SKM-1 treated with dmso at 0.1 percent for 144 hours (cell line): ENCODE measurements at regions not wholly inside any gene's neighbourhood (a gene's known extent, or its start where the extent isn't known, plus 50 kb on each side); places are given as distances from the start of the nearest gene placed in this dataset.
"Not testable (repeated sequence)": the region's sequence is repeated elsewhere in the genome, so short reads cannot be mapped to it uniquely, and the experiment has no call there.

Experiments
- DNase-seq: peaks from one replicate; lab custom pipeline; 2025; ENCODE audit not compliant: unreplicated experiment; lab: John Stamatoyannopoulos, UW

DNA sequence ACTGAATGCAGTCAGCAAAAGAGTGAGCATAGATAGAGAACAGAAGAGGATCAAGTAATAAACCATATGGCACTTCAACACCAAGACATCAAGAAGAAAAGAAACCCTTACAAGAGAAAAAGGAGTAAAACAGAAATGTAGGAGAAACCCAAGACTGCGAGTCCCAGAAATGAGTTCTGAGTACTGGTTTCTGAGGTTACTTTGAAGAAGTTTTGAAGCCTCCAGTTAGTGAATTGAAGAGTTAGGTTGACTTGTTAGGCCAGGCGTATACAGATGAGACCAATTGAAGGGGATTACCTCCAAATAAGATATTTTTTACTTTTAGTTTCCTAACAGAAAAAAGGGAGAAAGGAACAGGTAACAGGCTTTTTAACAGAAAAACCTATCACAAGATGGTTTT, 162.2 kb upstream of the SSTR1 start:
- no peak for DNase-seq

DNA sequence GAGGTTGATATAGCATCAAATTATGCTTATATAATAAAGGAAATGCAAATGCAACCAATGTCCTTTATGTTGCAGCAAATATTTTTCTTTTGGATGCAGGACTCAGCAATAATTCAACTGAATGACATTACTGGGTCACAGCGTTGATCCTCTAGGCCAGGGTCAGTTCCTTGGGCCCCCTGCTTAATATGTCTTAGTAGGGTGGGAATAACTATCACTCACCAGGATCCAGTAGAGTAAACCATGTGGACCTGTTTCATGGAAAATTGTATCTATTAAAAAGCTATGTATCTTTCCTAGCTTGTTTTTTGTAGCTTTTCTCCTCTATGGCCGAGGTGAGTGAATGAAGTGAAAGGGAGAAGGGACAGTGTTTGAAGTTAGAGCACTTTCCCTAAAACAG, 161.5 kb upstream of the SSTR1 start:
- no peak for DNase-seq

- DNase-seq, result no peak
These were observed 160.4 kb upstream of the SSTR1 start for GRCh38 chr14:38047195-38047902.

- DNase-seq, result no peak
These were observed 154.0 kb upstream of the SSTR1 start for GRCh38 chr14:38053666-38054065.

GRCh38 chr14:38056270-38056669, 151.4 kb upstream of the SSTR1 start:
- no peak for DNase-seq

DNA sequence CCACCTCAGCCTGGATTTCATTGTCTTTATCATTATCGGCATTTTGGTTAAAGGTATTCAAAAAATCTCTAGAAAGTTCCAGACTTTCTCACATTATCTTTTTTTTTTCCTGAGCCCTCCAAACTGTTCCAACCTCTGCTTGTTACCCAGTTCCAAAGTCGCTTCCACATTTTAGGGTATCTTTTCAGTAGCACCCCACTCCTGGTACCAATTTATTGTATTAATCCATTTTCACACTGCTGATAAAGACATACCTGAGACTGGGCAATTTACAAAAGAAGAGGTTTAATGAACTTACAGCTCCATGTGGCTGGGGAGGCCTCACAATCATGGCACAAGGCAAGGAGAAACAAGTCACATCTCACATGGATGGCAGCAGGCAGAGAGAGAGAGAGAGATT, 145.5 kb upstream of the SSTR1 start:
- not testable (repeated sequence) for DNase-seq

DNA sequence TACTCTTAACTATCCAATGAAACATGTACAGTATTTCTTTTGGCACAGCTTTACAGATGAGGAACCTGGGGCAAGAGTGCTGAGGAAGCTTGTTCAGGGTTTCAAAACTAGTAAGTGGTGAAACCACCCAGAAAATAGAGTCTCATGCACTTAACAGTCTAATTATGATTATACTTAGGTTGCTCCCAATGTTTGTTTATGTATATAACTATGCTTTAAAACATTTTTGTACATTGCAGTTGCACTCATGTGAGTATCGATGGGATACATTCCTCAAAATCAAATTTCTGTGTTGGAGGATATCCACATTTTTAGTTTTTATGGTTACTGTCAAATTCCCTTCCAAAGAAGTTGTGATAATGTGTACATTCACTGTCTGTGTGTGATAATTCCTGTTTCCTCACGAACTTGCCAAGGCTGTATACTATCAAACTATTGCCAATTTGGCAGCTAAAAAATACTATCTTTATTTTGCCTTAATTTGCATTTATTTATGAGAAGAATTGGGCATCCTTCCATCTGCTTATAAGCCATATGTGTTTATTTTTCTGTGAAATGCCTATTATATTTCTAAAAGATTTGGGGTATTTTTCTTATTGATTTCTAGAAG, 143.9 kb upstream of the SSTR1 start:
- no peak for DNase-seq

- no peak for DNase-seq
These were observed 142.5 kb upstream of the SSTR1 start for GRCh38 chr14:38065106-38065762.

- DNase-seq, result no peak
These were observed 137.6 kb upstream of the SSTR1 start for GRCh38 chr14:38070061-38070588.

DNA sequence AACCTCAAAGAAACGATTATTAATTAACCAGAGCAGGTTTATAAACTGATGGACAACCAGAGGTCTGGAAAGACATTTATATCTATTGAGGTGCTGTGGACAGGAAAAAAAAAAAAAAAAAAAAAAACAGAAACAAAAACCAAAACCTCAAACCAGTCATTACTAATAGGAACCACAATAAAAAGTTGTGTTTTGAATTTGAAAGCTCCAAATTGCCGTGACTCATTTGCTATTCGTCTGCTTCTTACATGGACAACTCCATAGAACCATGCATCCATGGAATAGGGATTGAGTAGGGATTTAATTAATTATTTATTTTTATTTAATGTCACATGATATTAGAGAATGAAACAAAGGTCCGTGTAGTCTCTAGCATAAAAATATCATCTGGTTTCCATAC, 134.1 kb upstream of the SSTR1 start:
- DNase-seq, result no peak

DNA sequence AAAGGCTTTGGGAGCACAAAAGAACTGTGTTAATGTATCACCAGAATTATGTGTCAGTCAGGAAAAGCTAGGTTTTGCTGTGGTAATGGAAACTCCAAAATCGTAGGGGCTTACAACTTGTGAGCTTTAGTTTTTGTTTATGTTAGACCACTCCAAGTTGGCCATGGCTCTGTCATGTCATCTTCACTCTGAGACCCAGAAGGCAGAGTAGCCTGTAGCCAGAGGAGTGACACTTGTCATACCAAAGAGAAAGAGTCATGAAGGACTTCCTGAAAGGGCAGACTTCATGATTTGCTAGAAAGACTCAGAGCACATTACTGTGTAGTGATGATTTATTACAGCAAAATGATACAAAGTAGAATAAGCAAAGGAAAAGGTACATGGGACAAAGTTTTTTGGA, 133.6 kb upstream of the SSTR1 start:
- no peak for DNase-seq

GRCh38 chr14:38074754-38075153, 132.9 kb upstream of the SSTR1 start:
- no peak for DNase-seq

DNA sequence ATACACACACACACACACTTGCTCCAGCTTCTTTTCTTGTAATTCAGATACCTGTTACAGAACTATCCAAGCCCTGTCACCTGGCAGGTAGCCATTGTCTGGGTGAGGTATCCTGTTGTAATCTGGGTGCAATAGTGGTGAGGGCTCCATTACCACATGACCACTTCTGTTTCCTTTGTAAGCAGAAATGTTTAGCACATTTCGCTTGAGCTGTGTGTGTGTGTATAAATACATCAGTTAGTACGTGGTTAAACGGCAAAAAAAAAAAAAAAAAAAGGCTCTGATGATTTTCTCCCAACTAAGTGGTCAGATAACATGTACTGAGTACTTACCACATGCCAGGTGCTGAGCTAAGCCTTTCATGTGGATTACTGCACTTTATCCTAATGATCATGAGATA, 129.3 kb upstream of the SSTR1 start:
- DNase-seq, result no peak

DNA sequence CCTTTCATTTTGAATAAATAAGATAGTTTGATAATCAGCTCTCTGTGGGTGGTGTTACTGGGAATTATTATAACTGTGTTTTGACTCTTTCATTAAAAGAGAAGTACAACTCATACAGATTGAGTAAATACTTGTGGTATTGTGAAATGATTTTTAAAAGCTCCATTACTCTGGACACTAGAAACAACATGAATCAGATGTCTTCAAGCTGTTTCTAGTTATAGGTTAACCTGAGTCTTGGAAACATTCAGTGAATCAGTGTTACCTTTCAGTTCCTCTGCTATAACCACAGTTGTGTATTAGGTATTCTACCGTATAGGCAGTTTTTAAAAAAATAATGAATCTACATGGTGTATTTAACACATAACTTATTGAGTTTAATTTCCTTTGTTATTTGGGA, 128.4 kb upstream of the SSTR1 start:
- no peak for DNase-seq

DNA sequence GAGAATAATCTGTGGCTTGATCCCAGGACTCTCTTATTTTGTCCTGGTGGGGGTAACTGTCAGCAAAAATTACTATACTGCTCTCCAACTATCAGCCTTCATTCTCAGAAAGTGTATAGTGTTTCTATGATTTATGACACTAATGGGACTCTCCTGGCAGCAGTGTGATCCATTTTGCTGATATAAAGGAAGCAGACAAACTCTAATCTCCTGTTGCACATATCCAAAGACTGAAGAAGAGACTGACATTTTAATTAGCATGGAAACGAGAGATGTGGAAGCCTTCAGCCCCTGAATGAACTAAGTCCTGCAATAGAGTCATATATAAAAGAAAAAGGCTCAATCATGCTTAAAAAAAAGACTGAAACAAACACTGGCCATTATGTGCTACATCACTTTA, 127.8 kb upstream of the SSTR1 start:
- no peak for DNase-seq

DNA sequence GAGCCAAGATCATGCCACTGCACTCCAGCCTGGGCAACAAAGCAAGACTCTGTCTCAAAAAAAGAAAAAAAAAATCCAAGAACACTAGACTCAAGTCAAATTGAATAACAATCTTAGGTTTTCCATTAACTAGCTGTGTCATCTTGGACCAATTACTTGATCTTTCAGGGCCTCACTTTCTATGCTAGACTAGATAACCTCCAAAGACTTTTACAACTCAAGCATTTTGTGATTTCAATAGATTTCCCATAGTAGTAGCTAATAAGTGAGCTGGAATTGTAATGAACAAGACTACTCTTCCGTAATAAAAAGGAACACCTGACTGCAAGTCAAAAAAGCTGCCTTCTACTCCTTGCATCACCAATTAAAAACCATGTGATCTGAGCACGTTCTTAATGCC, 127.0 kb upstream of the SSTR1 start:
- no peak for DNase-seq

- DNase-seq, result no peak
These were observed 124.7 kb upstream of the SSTR1 start for GRCh38 chr14:38083039-38083438.

DNA sequence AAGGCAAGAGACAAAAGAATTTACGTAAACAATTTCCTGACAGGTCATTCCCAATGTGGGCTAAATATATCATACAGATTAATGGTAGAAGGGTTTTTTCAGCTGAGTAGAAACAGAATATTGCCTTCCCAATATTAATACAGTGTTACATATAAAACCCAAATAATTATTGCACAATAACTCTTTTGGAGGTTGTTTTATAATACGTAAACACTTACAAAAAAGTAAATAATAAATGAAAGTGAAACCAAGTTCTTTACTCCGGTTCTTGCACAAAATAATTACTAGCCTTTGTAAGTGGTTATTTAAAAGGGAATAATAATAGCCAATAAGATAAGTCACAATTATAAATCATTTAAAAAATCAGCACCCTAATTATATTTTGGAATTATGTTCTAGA, 118.6 kb upstream of the SSTR1 start:
- DNase-seq, result no peak

DNA sequence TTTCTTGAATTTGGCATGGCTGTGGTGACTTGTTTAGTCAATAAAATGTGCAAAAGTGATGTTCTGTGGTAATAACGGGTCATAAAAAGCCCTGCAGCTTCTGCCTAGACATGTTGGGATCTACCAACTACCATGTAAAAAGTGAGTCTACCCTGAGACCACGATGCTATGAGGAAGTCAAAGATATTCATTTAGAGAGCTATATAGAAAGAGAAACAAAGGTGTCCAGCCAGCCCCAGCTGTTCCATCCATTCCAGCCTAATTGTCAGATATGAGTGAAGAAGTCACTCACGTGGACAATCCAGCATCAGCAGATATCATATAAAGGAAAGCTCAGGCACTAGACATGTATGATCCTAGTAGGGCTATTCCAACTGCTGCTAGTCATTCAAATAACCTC, 117.2 kb upstream of the SSTR1 start:
- DNase-seq, result no peak

GRCh38 chr14:38098074-38098836, 109.4 kb upstream of the SSTR1 start:
- DNase-seq, result no peak

DNA sequence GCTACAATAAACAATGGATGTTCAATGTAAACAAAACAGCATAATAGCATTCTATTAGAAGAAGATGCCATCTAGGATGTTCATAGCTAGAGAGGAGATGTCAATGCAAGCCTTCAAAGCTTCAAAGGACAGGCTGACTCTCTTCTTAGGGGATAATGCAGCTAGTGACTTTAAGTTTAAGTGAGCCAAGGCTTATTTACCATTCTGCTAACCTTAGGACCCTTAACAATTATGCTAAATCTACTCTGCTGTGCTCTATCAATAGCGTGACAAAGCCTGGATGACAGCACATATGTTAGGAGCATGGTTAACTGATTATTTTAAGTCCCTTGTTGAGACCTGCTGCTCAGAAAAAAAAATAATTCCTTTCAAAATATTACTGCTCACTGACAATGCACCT, 106.0 kb upstream of the SSTR1 start:
- DNase-seq, result no peak
